Body of pancreas (tissue), 4 donors: ENCODE measurements at regions not wholly inside any gene's neighbourhood (a gene's known extent, or its start where the extent isn't known, plus 50 kb on each side); places are given as distances from the start of the nearest gene placed in this dataset.

ENCODE experiments used
- ATAC-seq: fragments of 150-250 bp; one replicate; pipeline ENCODE4 v1.9.1; 2016
- DNase-seq, 4 donors: peaks; one replicate each; pipeline ENCODE4 v3.0.0-alpha.2; 2019
- H3K27ac ChIP-seq, 4 donors: fragments of 200-600 bp; sonication (generic); 1 replicate in 3 of 4; 2 replicates in 1 of 4; pipeline versions ENCODE4 v1.5.1 to v1.6.1; 2016 to 2019; ENCODE audit warnings: mild to moderate bottlenecking in 1 of 4, mixed read lengths in 1 of 4, moderate library complexity in 1 of 4
- H3K27me3 ChIP-seq, 2 donors: fragments of 200-600 bp; sonication (generic); one replicate each; pipeline ENCODE4 v1.6.0; 2016; ENCODE audit warnings: mild to moderate bottlenecking in 1 of 2
- H3K36me3 ChIP-seq, 2 donors: fragments of 200-600 bp; sonication (generic); replicated peaks in 1 of 2; 2 replicates each; pipeline ENCODE4 v1.5.1; 2016; ENCODE audit warnings: low read depth in 2 of 2; ENCODE audit not compliant: insufficient read depth in 1 of 2
- H3K4me1 ChIP-seq: fragments of 200-600 bp; sonication (generic); one replicate; pipeline ENCODE4 v1.6.0; 2016
- H3K4me3 ChIP-seq, 2 donors: fragments of 200-600 bp; sonication (generic); 1 replicate in 1 of 2; 2 replicates in 1 of 2; pipeline ENCODE4 v1.5.1; 2016 to 2019
- H3K9me3 ChIP-seq, 3 donors: fragments of 200-600 bp; sonication (generic); 1 replicate in 2 of 3; 2 replicates in 1 of 3; pipeline ENCODE4 v1.5.1; 2016
- CTCF ChIP-seq, 7 experiments: fragments of 450-650 bp in 4 of 7; fragments of 200-600 bp in 3 of 7; sonication (generic) in 3 of 7; IDR thresholded peaks; one replicate each; pipeline ENCODE4 v1.5.1; 2016 to 2019; ENCODE audit warnings: antibody characterized with exemption in 7 of 7
- POLR2A ChIP-seq, 3 donors: fragments of 450-650 bp; IDR thresholded peaks; one replicate each; pipeline ENCODE4 v1.6.1; 2016; ENCODE audit warnings: antibody characterized with exemption in 3 of 3, mild to moderate bottlenecking in 2 of 3
- WGBS, 2 donors: methylation state at CpG; one replicate each; pipeline ENCODE4 v1.1.5; 2017; 5-methylcytosine and 5-hydroxymethylcytosine counted together
- intact Hi-C: fragments of 100-400 bp; cut with DNase I; formaldehyde crosslinking; loops from one replicate; pipeline ENCODE4 v1.15.1; 2023

- 69 to 72% methylated on average over 8 of the region's 8 CpGs for WGBS, 2 donors
- H3K27ac ChIP-seq = no peak overlapping the region
- H3K4me3 ChIP-seq = no peak overlapping the region
- no peak for TF ChIP-seq CTCF (IDR thresholded peaks at IDR 0.05)
- no peak for TF ChIP-seq POLR2A (IDR thresholded peaks at IDR 0.05)
- no peaks in the 10 kb centered on the region for H3K27me3 ChIP-seq
- intact Hi-C loops = no loop called here
- H3K4me1 ChIP-seq = no peaks in the 10 kb centered on the region
- H3K36me3 ChIP-seq = no peaks in the 10 kb centered on the region
- no peaks in the 10 kb centered on the region for H3K9me3 ChIP-seq
- ATAC-seq (no peak), DNase-seq (peak in 1 of 4 donors; percentile 25)
Observed at GRCh38 chr1:108043707-108044106, 78.7 kb upstream of the VAV3 start.

- H3K27ac ChIP-seq = no peak overlapping the region
Observed at GRCh38 chr1:108042610-108043009, 77.6 kb upstream of the VAV3 start.

GRCh38 chr1:108041360-108042142, 76.6 kb upstream of the VAV3 start:
- Histone ChIP-seq H3K4me1 (no peaks in the 10 kb centered on the region), H3K27me3 (no peaks in the 10 kb centered on the region), H3K36me3 (no peaks in the 10 kb centered on the region), H3K4me3 (no peak overlapping the region), H3K27ac (no peak overlapping the region), H3K9me3 (no peaks in the 10 kb centered on the region)
- DNase-seq (no peak), ATAC-seq (no peak)
- WGBS, 2 donors = 48 to 51% methylated on average over 7 of the region's 7 CpGs
- no peak for TF ChIP-seq CTCF (IDR thresholded peaks at IDR 0.05)
- TF ChIP-seq POLR2A (IDR thresholded peaks at IDR 0.05) = no peak
- intact Hi-C loops = no loop called here

More at GRCh38 chr1:108042610-108043009, 77.6 kb upstream of the VAV3 start:
- no peaks in the 10 kb centered on the region for H3K27me3 ChIP-seq
- no peaks in the 10 kb centered on the region for H3K36me3 ChIP-seq
- no peak for ATAC-seq
- WGBS, 2 donors = 100% methylated on average over 1 of the region's 1 CpG
- no peak for DNase-seq
- H3K9me3 ChIP-seq = no peaks in the 10 kb centered on the region
- intact Hi-C loops = no loop called here
- no peaks in the 10 kb centered on the region for H3K4me1 ChIP-seq
- TF ChIP-seq POLR2A (IDR thresholded peaks at IDR 0.05) = no peak
- no peak for TF ChIP-seq CTCF (IDR thresholded peaks at IDR 0.05)
- no peak overlapping the region for H3K4me3 ChIP-seq

- Histone ChIP-seq H3K36me3 (no peaks in the 10 kb centered on the region), H3K27me3 (no peaks in the 10 kb centered on the region), H3K4me3 (no peak overlapping the region), H3K4me1 (no peaks in the 10 kb centered on the region), H3K27ac (no peak overlapping the region), H3K9me3 (no peaks in the 10 kb centered on the region)
- ATAC-seq = no peak
- TF ChIP-seq CTCF (IDR thresholded peaks at IDR 0.05) = no peak
- no peak for TF ChIP-seq POLR2A (IDR thresholded peaks at IDR 0.05)
- 76 to 77% methylated on average over 8 of the region's 8 CpGs for WGBS, 2 donors
- intact Hi-C loops = no loop called here
- DNase-seq = no peak
Observed at GRCh38 chr1:108038653-108039236, 73.8 kb upstream of the VAV3 start.
